H1 (cell line): ENCODE measurements at regions not wholly inside any gene's neighbourhood (a gene's known extent, or its start where the extent isn't known, plus 50 kb on each side); places are given as distances from the start of the nearest gene placed in this dataset.

ENCODE experiments used
- CTCF ChIA-PET: fragments of 300-600 bp; sonication (Branson Sonifier 250); formaldehyde crosslinking; loops from one replicate; lab custom pipeline; 2021; ENCODE audit not compliant: partially characterized antibody; lab: Charles Lee
- POLR2A ChIA-PET: fragments of 300-600 bp; sonication (Branson Sonifier 250); formaldehyde crosslinking; loops from one replicate; lab custom pipeline; 2021; ENCODE audit warnings: inconsistent platforms; ENCODE audit not compliant: partially characterized antibody; lab: Charles Lee
- DNase-seq, 2 experiments: peaks; one replicate each; pipeline versions ENCODE4 v3.0.0 to v3.0.0-alpha.2; 2010 to 2022; ENCODE audit warnings: low spot score in 2 of 2, low read depth in 1 of 2, mixed read lengths in 1 of 2
- FAIRE-seq: peaks from 2 replicates; lab custom pipeline; 2011; peaks lifted over from hg19 to GRCh38; lab: Jason Lieb, UNC
- H2AFZ ChIP-seq: 2 replicates; pipeline ENCODE4 v1.8.1; 2012; ENCODE audit warnings: low read length, inconsistent platforms
- H2AK5ac ChIP-seq: 2 replicates; pipeline ENCODE4 v1.6.1; 2013; ENCODE audit warnings: low read depth, low read length
- H2BK120ac ChIP-seq: replicated peaks from 2 replicates; pipeline ENCODE3; 2013; ENCODE audit warnings: low read depth, low read length, inconsistent platforms
- H2BK12ac ChIP-seq: 2 replicates; pipeline ENCODE4 v1.6.1; 2013; ENCODE audit warnings: low read depth, low read length
- H2BK15ac ChIP-seq: 2 replicates; pipeline ENCODE4 v1.6.1; 2013; ENCODE audit warnings: low read length
- H2BK20ac ChIP-seq: 2 replicates; pipeline ENCODE4 v1.6.1; 2013; ENCODE audit warnings: low read length
- H2BK5ac ChIP-seq: 2 replicates; pipeline ENCODE4 v1.6.1; 2013; ENCODE audit warnings: low read depth, low read length
- H3K14ac ChIP-seq: 2 replicates; pipeline ENCODE4 v1.6.1; 2013; ENCODE audit warnings: inconsistent platforms; ENCODE audit not compliant: insufficient read length
- H3K18ac ChIP-seq: 2 replicates; pipeline ENCODE4 v1.6.1; 2013; ENCODE audit warnings: low read length; ENCODE audit errors: extremely low read depth
- H3K23ac ChIP-seq: 2 replicates; pipeline ENCODE4 v1.6.1; 2013; ENCODE audit warnings: inconsistent platforms; ENCODE audit not compliant: insufficient read length
- H3K23me2 ChIP-seq: 2 replicates; pipeline ENCODE4 v1.6.1; 2013; ENCODE audit warnings: low read depth, low read length
- H3K27ac ChIP-seq: 2 replicates; pipeline ENCODE4 v1.6.1; 2011; ENCODE audit warnings: low read depth, low read length, inconsistent platforms
- H3K27me3 ChIP-seq, 4 experiments: replicated peaks in 1 of 4; 1 replicate in 1 of 4; 2 replicates in 3 of 4; pipeline versions ENCODE4 v1.6.1 to v1.8.1; 2011 to 2013; ENCODE audit warnings: low read length in 3 of 4, mild to moderate bottlenecking in 3 of 4, inconsistent platforms in 2 of 4, mixed read lengths in 2 of 4, moderate library complexity in 1 of 4; ENCODE audit not compliant: control insufficient read depth in 3 of 4, insufficient read depth in 3 of 4; ENCODE audit errors: extremely low read depth in 1 of 4
- H3K36me3 ChIP-seq, 4 experiments: 2 replicates each; pipeline versions ENCODE4 v1.6.1 to v1.8.1; 2011 to 2013; ENCODE audit warnings: mild to moderate bottlenecking in 4 of 4, low read length in 3 of 4, moderate library complexity in 2 of 4, control low read depth in 1 of 4, inconsistent platforms in 1 of 4; ENCODE audit not compliant: insufficient read depth in 4 of 4, control insufficient read depth in 2 of 4
- H3K4ac ChIP-seq: replicated peaks from 2 replicates; pipeline ENCODE3; 2013; ENCODE audit warnings: low read length, low read depth, mixed read lengths, inconsistent platforms; ENCODE audit not compliant: insufficient read length
- H3K4me1 ChIP-seq, 4 experiments: replicated peaks in 1 of 4; 1 replicate in 1 of 4; 2 replicates in 3 of 4; pipeline versions ENCODE4 v1.6.1 to v1.8.1; 2011 to 2013; ENCODE audit warnings: low read length in 3 of 4, inconsistent platforms in 2 of 4, mixed read lengths in 1 of 4; ENCODE audit not compliant: insufficient read depth in 4 of 4, control insufficient read depth in 3 of 4
- H3K4me2 ChIP-seq, 2 experiments: 2 replicates each; pipeline versions ENCODE4 v1.6.1 to v1.8.1; 2011 to 2013; ENCODE audit warnings: low read depth in 2 of 2, low read length in 2 of 2, control low read depth in 1 of 2, inconsistent platforms in 1 of 2, mild to moderate bottlenecking in 1 of 2; ENCODE audit not compliant: insufficient read depth in 1 of 2
- H3K4me3 ChIP-seq, 4 experiments: fragments of 200-600, 300-600 bp in 1 of 4; sonication (generic), shearing (Covaris generic), sonication (Bioruptor Twin) in 1 of 4; 2 replicates each; pipeline versions ENCODE4 v1.5.1 to v1.8.1; 2011 to 2016; ENCODE audit warnings: low read length in 4 of 4, low read depth in 3 of 4, control low read depth in 2 of 4, inconsistent platforms in 2 of 4, mild to moderate bottlenecking in 2 of 4, mixed read lengths in 1 of 4, moderate library complexity in 1 of 4; ENCODE audit not compliant: insufficient read depth in 2 of 4; ENCODE audit errors: extremely low read depth in 1 of 4
- H3K56ac ChIP-seq: replicated peaks from 2 replicates; pipeline ENCODE3; 2013; ENCODE audit warnings: low read depth, mild to moderate bottlenecking, mixed read lengths, low read length, inconsistent platforms; ENCODE audit not compliant: insufficient read length
- H3K79me1 ChIP-seq: 2 replicates; pipeline ENCODE4 v1.6.1; 2013; ENCODE audit warnings: low read depth, low read length, control low read depth
- H3K79me2 ChIP-seq, 2 experiments: 2 replicates each; pipeline versions ENCODE4 v1.6.1 to v1.8.1; 2012 to 2013; ENCODE audit warnings: low read length in 2 of 2, mild to moderate bottlenecking in 2 of 2, inconsistent platforms in 1 of 2; ENCODE audit not compliant: insufficient read depth in 2 of 2, control insufficient read depth in 1 of 2
- H3K9ac ChIP-seq, 4 experiments: replicated peaks in 1 of 4; 1 replicate in 1 of 4; 2 replicates in 3 of 4; pipeline versions ENCODE4 v1.6.1 to v1.8.1; 2011 to 2013; ENCODE audit warnings: low read depth in 3 of 4, low read length in 3 of 4, control low read depth in 2 of 4, mild to moderate bottlenecking in 2 of 4, moderate library complexity in 2 of 4, inconsistent platforms in 1 of 4; ENCODE audit errors: extremely low read depth in 1 of 4
- H3K9me3 ChIP-seq, 2 experiments: 2 replicates each; pipeline versions ENCODE4 v1.6.1 to v1.8.1; 2012 to 2013; ENCODE audit warnings: mild to moderate bottlenecking in 2 of 2, moderate library complexity in 2 of 2, control low read depth in 1 of 2, inconsistent platforms in 1 of 2, low read depth in 1 of 2, low read length in 1 of 2, mixed read lengths in 1 of 2; ENCODE audit not compliant: insufficient read depth in 2 of 2
- H4K20me1 ChIP-seq, 2 experiments: replicated peaks in 1 of 2; 2 replicates each; pipeline versions ENCODE3 to v1.8.1; 2011 to 2013; ENCODE audit warnings: inconsistent platforms in 2 of 2, low read length in 2 of 2, mild to moderate bottlenecking in 1 of 2; ENCODE audit not compliant: insufficient read depth in 2 of 2, control insufficient read depth in 1 of 2
- H4K5ac ChIP-seq: 2 replicates; pipeline ENCODE4 v1.6.1; 2013; ENCODE audit warnings: low read length, low read depth, mixed read lengths, inconsistent platforms; ENCODE audit not compliant: insufficient read length
- H4K8ac ChIP-seq: 2 replicates; pipeline ENCODE4 v1.8.0; 2013; ENCODE audit warnings: mild to moderate bottlenecking, moderate library complexity, low read length, inconsistent platforms; ENCODE audit not compliant: insufficient read depth; ENCODE audit errors: extremely low read depth
- H4K91ac ChIP-seq: replicated peaks from 2 replicates; pipeline ENCODE3; 2013; ENCODE audit warnings: low read length, mixed read lengths, inconsistent platforms; ENCODE audit not compliant: insufficient read length
- ATF2 ChIP-seq: IDR thresholded peaks from 2 replicates; pipeline ENCODE4 v1.6.1; 2012; ENCODE audit warnings: low read length, inconsistent platforms
- BRCA1 ChIP-seq: IDR thresholded peaks from 2 replicates; pipeline ENCODE4 v1.6.1; 2012; ENCODE audit warnings: low read depth, low read length, improper control_type of control experiment
- FOSL1 ChIP-seq: IDR thresholded peaks from 2 replicates; pipeline ENCODE4 v1.6.1; 2011; ENCODE audit warnings: mild to moderate bottlenecking, low read depth, low read length, moderate library complexity; ENCODE audit not compliant: insufficient read depth
- MAFK ChIP-seq: IDR thresholded peaks from 2 replicates; pipeline ENCODE4 v1.6.1; 2012; ENCODE audit warnings: low read depth, mild to moderate bottlenecking, improper control_type of control experiment, low read length
- POLR2AphosphoS5 ChIP-seq: IDR thresholded peaks from 2 replicates; pipeline ENCODE4 v1.6.1; 2011; ENCODE audit warnings: low read depth, low read length
- RAD21 ChIP-seq, 2 experiments: IDR thresholded peaks in 1 of 2; conservative IDR thresholded peaks in 1 of 2; 2 replicates each; pipeline ENCODE4 v1.6.1; 2011; ENCODE audit warnings: low read depth in 2 of 2, low read length in 2 of 2, improper control_type of control experiment in 1 of 2, inconsistent platforms in 1 of 2, mild to moderate bottlenecking in 1 of 2, moderate library complexity in 1 of 2
- RFX5 ChIP-seq: IDR thresholded peaks from 2 replicates; pipeline ENCODE4 v1.6.1; 2011; ENCODE audit warnings: low read depth, low read length, improper control_type of control experiment, borderline replicate concordance
- SAP30 ChIP-seq: fragments of 300-600 bp; sonication (generic); IDR thresholded peaks from 2 replicates; pipeline ENCODE4 v1.7.1; 2012; ENCODE audit warnings: low read length, moderate library complexity, mild to moderate bottlenecking, inconsistent platforms; ENCODE audit not compliant: insufficient read depth, insufficient replicate concordance
- SIN3A ChIP-seq, 2 experiments: IDR thresholded peaks in 1 of 2; conservative IDR thresholded peaks in 1 of 2; 2 replicates each; pipeline ENCODE4 v1.6.1; 2011 to 2012; ENCODE audit warnings: low read length in 2 of 2, improper control_type of control experiment in 1 of 2, low read depth in 1 of 2, mild to moderate bottlenecking in 1 of 2
- SRF ChIP-seq: IDR thresholded peaks from 2 replicates; pipeline ENCODE4 v1.6.1; 2011; ENCODE audit warnings: mild to moderate bottlenecking, low read depth, low read length, moderate library complexity
- YY1 ChIP-seq: IDR thresholded peaks from 2 replicates; pipeline ENCODE4 v1.6.1; 2011; ENCODE audit warnings: low read depth, mild to moderate bottlenecking, low read length
- ZNF274 ChIP-seq: IDR thresholded peaks from 2 replicates; pipeline ENCODE4 v1.7.0; 2012; ENCODE audit warnings: low read length, borderline replicate concordance; ENCODE audit errors: extremely low read depth

GRCh38 chr7:119522698-119523097, 750.3 kb upstream of the KCND2 start (continued):
- TF ChIP-seq RFX5 = no peak

GRCh38 chr7:119545118-119545517, 727.9 kb upstream of the KCND2 start:
- Histone ChIP-seq H3K4ac (no peak overlapping the region), H3K27ac (no peak overlapping the region), H3K9me3 (no peaks in the 10 kb centered on the region), H4K91ac (no peak overlapping the region), H3K18ac (no peak overlapping the region), H3K23me2 (no peaks in the 10 kb centered on the region), H3K79me1 (no peaks in the 10 kb centered on the region), H3K36me3 (no peaks in the 10 kb centered on the region), H3K27me3 (peaks cover 0 to 1% (median 0%) of the 10 kb centered on the region in 4 experiments; a peak in 1 of 7 replicates), H3K4me2 (no peak overlapping the region), H3K56ac (no peak overlapping the region), H3K4me1 (no peaks in the 10 kb centered on the region), H3K14ac (no peak overlapping the region), H2AK5ac (no peak overlapping the region), H3K9ac (no peak overlapping the region), H3K23ac (no peak overlapping the region), H2BK20ac (no peak overlapping the region), H2AFZ (no peak overlapping the region), H3K79me2 (no peaks in the 10 kb centered on the region), H3K4me3 (no peak overlapping the region), H4K8ac (no peak overlapping the region), H4K20me1 (no peaks in the 10 kb centered on the region), H2BK12ac (no peak overlapping the region), H2BK15ac (no peak overlapping the region), H4K5ac (no peak overlapping the region), H2BK5ac (no peak overlapping the region), H2BK120ac (no peak overlapping the region)
- ChIA-PET POLR2A (no interaction called here), CTCF (no interaction called here)
- no peak for DNase-seq
- FAIRE-seq = no peak
- TF ChIP-seq SRF (no peak), ZNF274 (no peak), POLR2AphosphoS5 (no peak), BRCA1 (no peak), MAFK (no peak), ATF2 (no peak), SIN3A (conservative IDR thresholded peaks at IDR 0.05 in 1 of 2, IDR thresholded peaks at IDR 0.05 in 1 of 2; ENCODE audit: low read depth in 1 of 2, low read length in 2 of 2) (no peak), YY1 (no peak), SAP30 (no peak), RAD21 (IDR thresholded peaks at IDR 0.05 in 1 of 2, conservative IDR thresholded peaks at IDR 0.05 in 1 of 2; ENCODE audit: low read depth in 2 of 2, low read length in 2 of 2) (no peak), FOSL1 (no peak)
